DOHH2 (cell line): ENCODE measurements at regions not wholly inside any gene's neighbourhood (a gene's known extent, or its start where the extent isn't known, plus 50 kb on each side); places are given as distances from the start of the nearest gene placed in this dataset.

Experiments
- H3F3A ChIP-seq: fragments of 200-600 bp; sonication (generic), shearing (Covaris generic); 2 replicates; pipeline ENCODE4 v1.6.0; 2016; ENCODE audit warnings: antibody characterized with exemption, mild to moderate bottlenecking; ENCODE audit not compliant: control insufficient read depth, insufficient read depth
- H3K27ac ChIP-seq: fragments of 200-600 bp; sonication (generic); 2 replicates; pipeline ENCODE4 v1.5.1; 2014; ENCODE audit warnings: low read depth, mild to moderate bottlenecking, low read length, moderate library complexity
- H3K27me3 ChIP-seq: fragments of 200-600 bp; sonication (generic); 2 replicates; pipeline ENCODE4 v1.6.1; 2014; ENCODE audit warnings: mild to moderate bottlenecking, low read length, mixed read lengths; ENCODE audit not compliant: control insufficient read depth
- H3K36me3 ChIP-seq: fragments of 200-600 bp; sonication (generic); 2 replicates; pipeline ENCODE4 v1.6.1; 2014; ENCODE audit warnings: mild to moderate bottlenecking, low read length, moderate library complexity, mixed read lengths; ENCODE audit not compliant: control insufficient read depth
- H3K4me1 ChIP-seq: fragments of 200-600 bp; sonication (generic); 2 replicates; pipeline ENCODE4 v1.6.1; 2014; ENCODE audit warnings: mild to moderate bottlenecking, low read length, mixed read lengths; ENCODE audit not compliant: control insufficient read depth
- H3K4me2 ChIP-seq: fragments of 200-600 bp; sonication (generic); 2 replicates; pipeline ENCODE4 v1.6.0; 2014; ENCODE audit warnings: mild to moderate bottlenecking, low read length, moderate library complexity
- H3K4me3 ChIP-seq: fragments of 200-600 bp; sonication (generic); 2 replicates; pipeline ENCODE4 v1.5.1; 2014; ENCODE audit warnings: mild to moderate bottlenecking, low read length, mixed read lengths
- H3K79me2 ChIP-seq: fragments of 200-600 bp; sonication (generic); 2 replicates; pipeline ENCODE4 v1.6.1; 2014; ENCODE audit warnings: mild to moderate bottlenecking, low read length, mixed read lengths; ENCODE audit not compliant: control insufficient read depth
- H3K9me2 ChIP-seq: fragments of 200-600 bp; sonication (generic); replicated peaks from 2 replicates; pipeline ENCODE4 v1.6.1; 2014; ENCODE audit warnings: mild to moderate bottlenecking, low read length, mixed read lengths; ENCODE audit not compliant: control insufficient read depth
- H3K9me3 ChIP-seq: fragments of 200-600 bp; sonication (generic); 2 replicates; pipeline ENCODE4 v1.6.1; 2014; ENCODE audit warnings: antibody characterized with exemption, low read length, mixed read lengths; ENCODE audit not compliant: control insufficient read depth, insufficient read depth
- H4K20me1 ChIP-seq: fragments of 200-600 bp; sonication (generic); 2 replicates; pipeline ENCODE4 v1.6.0; 2014; ENCODE audit warnings: low read depth, mild to moderate bottlenecking, antibody characterized with exemption, low read length, moderate library complexity; ENCODE audit not compliant: control insufficient read depth, insufficient read depth
- EZH2phosphoT487 ChIP-seq: fragments of 200-600 bp; sonication (generic); IDR thresholded peaks from 2 replicates; pipeline ENCODE4 v1.6.1; 2017; ENCODE audit warnings: borderline replicate concordance, mild to moderate bottlenecking, antibody characterized with exemption, low read length, moderate library complexity, mixed read lengths
- TF ChIP-seq, protein P1 (sequence below): fragments of 200-600 bp; sonication (generic); IDR thresholded peaks from one replicate; pipeline ENCODE4 v1.5.1; 2014; ENCODE audit warnings: antibody characterized with exemption, mild to moderate bottlenecking, low read depth, low read length; ENCODE audit not compliant: poor library complexity, severe bottlenecking

DNA sequence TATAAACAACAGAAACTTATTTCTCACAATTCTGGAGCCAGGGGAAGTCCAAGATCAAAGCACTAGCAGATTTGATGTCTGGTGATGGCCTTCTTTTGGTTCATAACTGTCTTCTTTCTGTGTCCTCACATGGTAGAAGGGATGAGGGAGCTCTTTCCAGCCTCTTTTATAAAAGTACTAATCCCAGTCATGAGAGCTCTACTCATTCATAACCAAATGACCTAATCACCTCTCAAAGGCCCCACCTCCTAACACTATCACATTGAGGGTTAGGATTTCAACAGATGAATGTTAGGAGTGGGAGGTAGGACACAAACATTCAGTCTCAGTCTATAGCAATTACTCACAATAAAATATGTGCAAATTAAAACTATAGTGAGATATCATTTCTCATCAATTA is 50.1 kb upstream of the UBE2E2 start:
- TF ChIP-seq, protein P1, sequence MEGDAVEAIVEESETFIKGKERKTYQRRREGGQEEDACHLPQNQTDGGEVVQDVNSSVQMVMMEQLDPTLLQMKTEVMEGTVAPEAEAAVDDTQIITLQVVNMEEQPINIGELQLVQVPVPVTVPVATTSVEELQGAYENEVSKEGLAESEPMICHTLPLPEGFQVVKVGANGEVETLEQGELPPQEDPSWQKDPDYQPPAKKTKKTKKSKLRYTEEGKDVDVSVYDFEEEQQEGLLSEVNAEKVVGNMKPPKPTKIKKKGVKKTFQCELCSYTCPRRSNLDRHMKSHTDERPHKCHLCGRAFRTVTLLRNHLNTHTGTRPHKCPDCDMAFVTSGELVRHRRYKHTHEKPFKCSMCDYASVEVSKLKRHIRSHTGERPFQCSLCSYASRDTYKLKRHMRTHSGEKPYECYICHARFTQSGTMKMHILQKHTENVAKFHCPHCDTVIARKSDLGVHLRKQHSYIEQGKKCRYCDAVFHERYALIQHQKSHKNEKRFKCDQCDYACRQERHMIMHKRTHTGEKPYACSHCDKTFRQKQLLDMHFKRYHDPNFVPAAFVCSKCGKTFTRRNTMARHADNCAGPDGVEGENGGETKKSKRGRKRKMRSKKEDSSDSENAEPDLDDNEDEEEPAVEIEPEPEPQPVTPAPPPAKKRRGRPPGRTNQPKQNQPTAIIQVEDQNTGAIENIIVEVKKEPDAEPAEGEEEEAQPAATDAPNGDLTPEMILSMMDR, result no peak
- no peak for TF ChIP-seq EZH2phosphoT487
- Histone ChIP-seq H3K36me3 (no peaks in the 10 kb centered on the region), H3K79me2 (no peaks in the 10 kb centered on the region), H3F3A (no peaks in the 10 kb centered on the region), H3K4me1 (no peaks in the 10 kb centered on the region), H3K4me2 (no peak overlapping the region), H3K9me3 (no peaks in the 10 kb centered on the region), H3K4me3 (no peak overlapping the region), H3K27me3 (peaks cover 6% of the 10 kb centered on the region; the same call in 1 of the 2 replicates), H3K27ac (no peak overlapping the region), H4K20me1 (no peaks in the 10 kb centered on the region), H3K9me2 (no peaks in the 10 kb centered on the region)
